Caco-2 (cell line): ENCODE measurements at regions not wholly inside any gene's neighbourhood (a gene's known extent, or its start where the extent isn't known, plus 50 kb on each side); places are given as distances from the start of the nearest gene placed in this dataset.

Source experiments
- BruUV-seq: library from RNA; stranded (reverse); fragments of 400-500 nt; replicated peaks from 2 replicates; lab custom pipeline; 2021; lab: Mats Ljungman, UMichigan
- CTCF ChIA-PET: fragments of 300-600 bp; sonication (Branson Sonifier 250); formaldehyde crosslinking; loops from one replicate; lab custom pipeline; 2022; ENCODE audit warnings: antibody characterized with exemption; lab: Charles Lee
- POLR2A ChIA-PET: fragments of 300-600 bp; sonication (Branson Sonifier 250); formaldehyde crosslinking; loops from one replicate; lab custom pipeline; 2022; ENCODE audit warnings: antibody characterized with exemption; lab: Charles Lee
- DNase-seq, 2 experiments: peaks; one replicate each; pipeline versions ENCODE4 v3.0.0 to v3.0.0-alpha.2; 2020 to 2022
- H3K27me3 ChIP-seq: replicated peaks from 2 replicates; pipeline ENCODE4 v1.6.0; 2011; ENCODE audit warnings: low read length; ENCODE audit not compliant: control insufficient read depth, insufficient read depth
- H3K36me3 ChIP-seq: 2 replicates; pipeline ENCODE4 v1.5.1; 2011; ENCODE audit warnings: low read length; ENCODE audit not compliant: control insufficient read depth, insufficient read depth
- H3K4me1 ChIP-seq: fragments of 250-450 bp; sonication (Bioruptor Pico); 2 replicates; pipeline ENCODE4 v1.5.1; 2020; ENCODE audit warnings: mild to moderate bottlenecking
- H3K4me3 ChIP-seq: 2 replicates; pipeline ENCODE4 v1.5.1; 2011; ENCODE audit warnings: low read depth, mild to moderate bottlenecking, control low read depth, low read length
- H3K9me3 ChIP-seq: fragments of 250-450 bp; sonication (Bioruptor Pico); 2 replicates; pipeline ENCODE4 v1.5.1; 2020; ENCODE audit warnings: mild to moderate bottlenecking, moderate library complexity
- H3K27ac Mint-ChIP-seq: one replicate; pipeline ENCODE4 v1.8.0; 2022; ENCODE audit warnings: mixed read lengths; ENCODE audit not compliant: unreplicated experiment
- H3K27me3 Mint-ChIP-seq: one replicate; pipeline ENCODE4 v1.8.0; 2022; ENCODE audit warnings: mixed read lengths; ENCODE audit not compliant: insufficient read depth, unreplicated experiment
- H3K36me3 Mint-ChIP-seq: one replicate; pipeline ENCODE4 v1.8.0; 2022; ENCODE audit warnings: mild to moderate bottlenecking, mixed read lengths; ENCODE audit not compliant: insufficient read depth, unreplicated experiment
- H3K4me1 Mint-ChIP-seq: one replicate; pipeline ENCODE4 v1.8.0; 2022; ENCODE audit warnings: low read depth, mixed read lengths; ENCODE audit not compliant: unreplicated experiment
- H3K4me3 Mint-ChIP-seq: one replicate; pipeline ENCODE4 v1.8.0; 2022; ENCODE audit warnings: mild to moderate bottlenecking, moderate library complexity, mixed read lengths; ENCODE audit not compliant: unreplicated experiment
- H3K9me3 Mint-ChIP-seq: one replicate; pipeline ENCODE4 v1.8.0; 2022; ENCODE audit warnings: mixed read lengths; ENCODE audit not compliant: unreplicated experiment
- CTCF ChIP-seq, 2 experiments: fragments of 200-600 bp in 1 of 2; IDR thresholded peaks; 1 replicate in 1 of 2; 2 replicates in 1 of 2; pipeline versions ENCODE4 v1.5.1 to v1.8.0; 2011 to 2022; ENCODE audit warnings: antibody characterized with exemption in 1 of 2, control low read depth in 1 of 2, inconsistent platforms in 1 of 2, low read depth in 1 of 2, low read length in 1 of 2, mild to moderate bottlenecking in 1 of 2, moderate library complexity in 1 of 2; ENCODE audit not compliant: insufficient read depth in 1 of 2, severe bottlenecking in 1 of 2, unreplicated experiment in 1 of 2
- intact Hi-C: fragments of 100-400 bp; cut with micrococcal nuclease; formaldehyde crosslinking; loops from one replicate; pipeline ENCODE4 v1.10.0; 2022; ENCODE audit not compliant: unreplicated experiment

GRCh38 chr12:43292699-43293098 is 259.3 kb downstream of the ADAMTS20 start:
- H3K9me3 Mint-ChIP-seq = no peaks in the 10 kb centered on the region
- peaks cover 8% of the 10 kb centered on the region for H3K4me1 ChIP-seq
- H3K4me3 Mint-ChIP-seq = no peak overlapping the region
- H3K27ac Mint-ChIP-seq = no peak overlapping the region
- intact Hi-C loops = no loop called here
- no peaks in the 10 kb centered on the region for H3K27me3 Mint-ChIP-seq
- no peaks in the 10 kb centered on the region for H3K9me3 ChIP-seq
- H3K36me3 ChIP-seq = no peaks in the 10 kb centered on the region
- DNase-seq = no peak
- ChIA-PET CTCF (no interaction called here), POLR2A (no interaction called here)
- H3K27me3 ChIP-seq = no peaks in the 10 kb centered on the region
- H3K36me3 Mint-ChIP-seq = no peaks in the 10 kb centered on the region
- no peaks in the 10 kb centered on the region for H3K4me1 Mint-ChIP-seq
- H3K4me3 ChIP-seq = no peak overlapping the region
- no TSS peak for BruUV-seq
- no peak for TF ChIP-seq CTCF (IDR thresholded peaks at IDR 0.05; ENCODE audit: insufficient read depth in 1 of 2, low read depth in 1 of 2, low read length in 1 of 2, severe bottlenecking in 1 of 2, unreplicated experiment in 1 of 2)

GRCh38 chr12:43291516-43291915 is 260.5 kb downstream of the ADAMTS20 start:
- POLR2A ChIA-PET = no interaction called here
- H3K27me3 Mint-ChIP-seq = no peaks in the 10 kb centered on the region

GRCh38 chr12:43290836-43291235 is 261.2 kb downstream of the ADAMTS20 start:
- TF ChIP-seq CTCF (IDR thresholded peaks at IDR 0.05; ENCODE audit: insufficient read depth in 1 of 2, low read depth in 1 of 2, low read length in 1 of 2, severe bottlenecking in 1 of 2, unreplicated experiment in 1 of 2) = no peak
- Mint-ChIP-seq H3K9me3 (no peaks in the 10 kb centered on the region), H3K4me1 (no peaks in the 10 kb centered on the region), H3K27ac (no peak overlapping the region), H3K4me3 (no peak overlapping the region), H3K36me3 (no peaks in the 10 kb centered on the region), H3K27me3 (no peaks in the 10 kb centered on the region)
- Histone ChIP-seq H3K4me1 (peaks cover 11% of the 10 kb centered on the region), H3K9me3 (no peaks in the 10 kb centered on the region), H3K4me3 (no peak overlapping the region), H3K27me3 (no peaks in the 10 kb centered on the region), H3K36me3 (no peaks in the 10 kb centered on the region)
- no peak for DNase-seq
- CTCF ChIA-PET = interaction anchor here (0.9 kb wide), 1 partner anchor 10 kb away, joined by 3 read pairs; no protein-coding TSS in a partner anchor
- intact Hi-C loops = no loop called here
- POLR2A ChIA-PET = no interaction called here
- no TSS peak for BruUV-seq

More at GRCh38 chr12:43291516-43291915, 260.5 kb downstream of the ADAMTS20 start:
- peaks cover 11% of the 10 kb centered on the region for H3K4me1 ChIP-seq
- H3K36me3 Mint-ChIP-seq = no peaks in the 10 kb centered on the region
- no peaks in the 10 kb centered on the region for H3K36me3 ChIP-seq
- no peak for TF ChIP-seq CTCF (IDR thresholded peaks at IDR 0.05; ENCODE audit: insufficient read depth in 1 of 2, low read depth in 1 of 2, low read length in 1 of 2, severe bottlenecking in 1 of 2, unreplicated experiment in 1 of 2)
- intact Hi-C loops = no loop called here
- no peaks in the 10 kb centered on the region for H3K9me3 Mint-ChIP-seq
- H3K27me3 ChIP-seq = no peaks in the 10 kb centered on the region
- BruUV-seq = no TSS peak
- no peak overlapping the region for H3K4me3 ChIP-seq
- H3K4me1 Mint-ChIP-seq = no peaks in the 10 kb centered on the region
- H3K27ac Mint-ChIP-seq = no peak overlapping the region
- DNase-seq = no peak
- no peaks in the 10 kb centered on the region for H3K9me3 ChIP-seq
- CTCF ChIA-PET = no interaction called here
- H3K4me3 Mint-ChIP-seq = no peak overlapping the region
